A549 (cell line): ENCODE measurements at regions not wholly inside any gene's neighbourhood (a gene's known extent, or its start where the extent isn't known, plus 50 kb on each side); places are given as distances from the start of the nearest gene placed in this dataset.

ENCODE experiments used
- ATAC-seq, 2 experiments: fragments of 200-7000 bp in 1 of 2; fragments of >200 bp in 1 of 2; cut with Nextera tagmentation in 1 of 2; cut with Tn5 transposase in 1 of 2; 3 replicates each; pipeline versions ENCODE4 v1.8.0 to v1.9.1; 2018 to 2020; ENCODE audit warnings: mild to moderate bottlenecking in 1 of 2, moderate library complexity in 1 of 2
- CTCF ChIA-PET: fragments of 300-600 bp; sonication (Branson Sonifier 250); formaldehyde crosslinking; extraction: SDS; loops from one replicate; lab custom pipeline; 2021; ENCODE audit warnings: antibody characterized with exemption, inconsistent platforms; lab: Yijun Ruan, JAX
- POLR2A ChIA-PET: fragments of 350-600 bp; formaldehyde crosslinking; extraction: SDS; loops from one replicate; lab custom pipeline; 2021; ENCODE audit warnings: antibody characterized with exemption, inconsistent platforms; lab: Yijun Ruan, JAX
- DNase-seq, 2 experiments: peaks; one replicate each; pipeline versions ENCODE4 v3.0.0 to v3.0.0-alpha.2; 2011 to 2016; ENCODE audit warnings: low read depth in 1 of 2, low spot score in 1 of 2
- FAIRE-seq: peaks from 2 replicates; lab custom pipeline; 2011; peaks lifted over from hg19 to GRCh38; lab: Jason Lieb, UNC
- H3K27ac ChIP-seq, 2 experiments: fragments of >200 bp; sonication (Bioruptor Twin); formaldehyde crosslinking; 3 replicates each; pipeline ENCODE4 v1.5.1; 2016 to 2017
- H3K4me1 ChIP-seq: fragments of >200 bp; sonication (Bioruptor Twin); formaldehyde crosslinking; 3 replicates; pipeline ENCODE4 v1.6.1; 2016
- H3K4me2 ChIP-seq: fragments of >200 bp; sonication (Bioruptor Twin); formaldehyde crosslinking; 3 replicates; pipeline ENCODE4 v1.6.1; 2016
- H3K4me3 ChIP-seq: fragments of >200 bp; sonication (Bioruptor Twin); formaldehyde crosslinking; 3 replicates; pipeline ENCODE4 v1.5.1; 2016
- H3K9me3 ChIP-seq: fragments of >200 bp; sonication (Bioruptor Twin); formaldehyde crosslinking; 3 replicates; pipeline ENCODE4 v1.6.1; 2016
- BCL3 ChIP-seq: fragments of >200 bp; sonication (Bioruptor Twin); formaldehyde crosslinking; IDR thresholded peaks from 3 replicates; pipeline ENCODE4 v1.6.1; 2016
- CBX2 ChIP-seq: fragments of 200-600 bp; sonication (generic); IDR thresholded peaks from 2 replicates; pipeline ENCODE4 v1.6.1; 2016; ENCODE audit warnings: low read depth, mild to moderate bottlenecking, borderline replicate concordance
- CTCF ChIP-seq: fragments of >200 bp; sonication (Bioruptor Twin); formaldehyde crosslinking; IDR thresholded peaks from 3 replicates; pipeline ENCODE4 v1.5.1; 2016
- E2F6 ChIP-seq: IDR thresholded peaks from 2 replicates; pipeline ENCODE4 v1.6.1; 2012; ENCODE audit warnings: low read depth, borderline replicate concordance
- EHF ChIP-seq: fragments of 250-450 bp; sonication (Bioruptor Pico); IDR thresholded peaks from 2 replicates; pipeline ENCODE4 v1.5.0; 2020; ENCODE audit warnings: mild to moderate bottlenecking
- EP300 ChIP-seq, 2 experiments: fragments of >200 bp; sonication (Bioruptor Twin); formaldehyde crosslinking; IDR thresholded peaks; 2 replicates in 1 of 2; 3 replicates in 1 of 2; pipeline ENCODE4 v1.6.1; 2016 to 2017
- FOSB ChIP-seq: fragments of 250-450 bp; sonication (Bioruptor Pico); IDR thresholded peaks from 2 replicates; pipeline ENCODE4 v1.5.0; 2020; ENCODE audit warnings: mild to moderate bottlenecking, moderate library complexity
- FOSL2 ChIP-seq, 2 experiments: fragments of 450-650 bp in 1 of 2; fragments of >200 bp in 1 of 2; sonication (Bioruptor Twin) in 1 of 2; formaldehyde crosslinking; IDR thresholded peaks; 2 replicates each; pipeline versions ENCODE4 v1.5.0 to v1.6.1; 2016 to 2020; ENCODE audit warnings: mild to moderate bottlenecking in 1 of 2, moderate library complexity in 1 of 2
- FOXS1 ChIP-seq: fragments of 250-450 bp; sonication (Bioruptor Pico); IDR thresholded peaks from 2 replicates; pipeline ENCODE4 v1.5.0; 2020; ENCODE audit warnings: mild to moderate bottlenecking, moderate library complexity
- HDAC2 ChIP-seq: fragments of 200-600 bp; sonication (generic); IDR thresholded peaks from 2 replicates; pipeline ENCODE4 v1.6.1; 2016
- HES2 ChIP-seq: fragments of >200 bp; sonication (Bioruptor Twin); formaldehyde crosslinking; IDR thresholded peaks from 2 replicates; pipeline ENCODE4 v1.6.1; 2016
- HEYL ChIP-seq: fragments of 250-450 bp; sonication (Bioruptor Pico); IDR thresholded peaks from 2 replicates; pipeline ENCODE4 v1.8.0; 2021; ENCODE audit warnings: mild to moderate bottlenecking, moderate library complexity
- HMGXB4 ChIP-seq: fragments of 250-450 bp; sonication (Bioruptor Pico); IDR thresholded peaks from 2 replicates; pipeline ENCODE4 v1.5.0; 2021; ENCODE audit warnings: mild to moderate bottlenecking, moderate library complexity, borderline replicate concordance
- HOXA7 ChIP-seq: fragments of 250-450 bp; sonication (Bioruptor Pico); IDR thresholded peaks from 2 replicates; pipeline ENCODE4 v1.5.0; 2020; ENCODE audit warnings: mild to moderate bottlenecking, moderate library complexity
- HOXB5 ChIP-seq: fragments of 250-450 bp; sonication (Bioruptor Pico); IDR thresholded peaks from 2 replicates; pipeline ENCODE4 v1.5.0; 2020; ENCODE audit warnings: mild to moderate bottlenecking, moderate library complexity
- KDM1A ChIP-seq: fragments of 200-600 bp; sonication (generic); IDR thresholded peaks from 2 replicates; pipeline ENCODE4 v1.6.1; 2016; ENCODE audit warnings: low read depth, mild to moderate bottlenecking
- MAX ChIP-seq: IDR thresholded peaks from 2 replicates; pipeline ENCODE4 v1.6.1; 2012
- MAZ ChIP-seq: fragments of 150-350 bp; IDR thresholded peaks from 2 replicates; pipeline ENCODE4 v1.6.1; 2014; ENCODE audit warnings: antibody characterized with exemption, low read depth, low read length, borderline replicate concordance
- PBX3 ChIP-seq: IDR thresholded peaks from 2 replicates; pipeline ENCODE4 v1.6.1; 2012
- POLR2A ChIP-seq: IDR thresholded peaks from 2 replicates; pipeline ENCODE4 v1.6.1; 2012; ENCODE audit warnings: mild to moderate bottlenecking, low read length
- POLR2AphosphoS2 ChIP-seq: conservative IDR thresholded peaks from 2 replicates; pipeline ENCODE4 v1.6.1; 2012; ENCODE audit warnings: low read length, improper control_type of control experiment, inconsistent platforms
- RAD21 ChIP-seq, 2 experiments: fragments of >200 bp in 1 of 2; sonication (Bioruptor Twin) in 1 of 2; formaldehyde crosslinking in 1 of 2; IDR thresholded peaks in 1 of 2; conservative IDR thresholded peaks in 1 of 2; 2 replicates in 1 of 2; 3 replicates in 1 of 2; pipeline ENCODE4 v1.6.1; 2012 to 2018; ENCODE audit warnings: inconsistent platforms in 1 of 2
- RNF2 ChIP-seq: fragments of 200-600 bp; sonication (generic); IDR thresholded peaks from 2 replicates; pipeline ENCODE4 v1.6.1; 2016; ENCODE audit warnings: low read depth, mild to moderate bottlenecking, antibody characterized with exemption, moderate library complexity, borderline replicate concordance
- SMC3 ChIP-seq: fragments of >200 bp; sonication (Bioruptor Twin); formaldehyde crosslinking; IDR thresholded peaks from 3 replicates; pipeline ENCODE4 v1.6.1; 2018; ENCODE audit warnings: inconsistent platforms
- SREBF2 ChIP-seq: fragments of 450-650 bp; IDR thresholded peaks from 2 replicates; pipeline ENCODE4 v1.6.1; 2014; ENCODE audit warnings: mild to moderate bottlenecking, moderate library complexity
- USF2 ChIP-seq: fragments of 450-650 bp; IDR thresholded peaks from 2 replicates; pipeline ENCODE4 v1.6.1; 2014; ENCODE audit warnings: antibody characterized with exemption
- ZSCAN20 ChIP-seq: fragments of 250-450 bp; sonication (Bioruptor Pico); IDR thresholded peaks from 2 replicates; pipeline ENCODE4 v1.8.0; 2022; ENCODE audit warnings: mild to moderate bottlenecking, moderate library complexity
- WGBS: methylation state at CpG from one replicate; pipeline ENCODE4 v1.1.6; 2017; ENCODE audit errors: missing lambda C conversion rate; 5-methylcytosine and 5-hydroxymethylcytosine counted together

- Histone ChIP-seq H3K4me1 (peaks cover 73% of the 10 kb centered on the region), H3K27ac (peak overlapping the region; percentile 93 to 96), H3K4me3 (no peak overlapping the region), H3K4me2 (peak overlapping the region; percentile 70), H3K9me3 (no peaks in the 10 kb centered on the region)
- DNase-seq = peak in 1 of 2 experiments; percentile 84
- ChIA-PET POLR2A (interaction anchor here (4.6 kb wide), 1 partner anchor 352 kb away, joined by 66 read pairs; the partner anchor contains the start of gene IRF2BP2), CTCF (interaction anchor here (0.6 to 2.1 kb wide), 7 partner anchors 10 to 463 kb away, joined by 3 to 13 read pairs (median 3); no protein-coding TSS in a partner anchor)
- 38% methylated on average over 15 of the region's 15 CpGs for WGBS
- FAIRE-seq = no peak
- no peak for TF ChIP-seq POLR2A
- TF ChIP-seq HOXA7 (CRISPR knock-in tag) = 0 out of 2 replicates have a peak, but pooled peaks have one; percentile 34
- peak; percentile 58 for TF ChIP-seq SMC3
- TF ChIP-seq POLR2AphosphoS2 = no peak
- no peak for TF ChIP-seq RNF2
- TF ChIP-seq HOXB5 (CRISPR knock-in tag) = no peak
- TF ChIP-seq HMGXB4 (CRISPR knock-in tag) = no peak
- no peak for TF ChIP-seq HDAC2
- TF ChIP-seq MAZ = no peak
- no peak for TF ChIP-seq FOSL2 (IDR thresholded peaks at IDR 0.05)
- TF ChIP-seq FOSL2 (CRISPR knock-in tag; IDR thresholded peaks at IDR 0.05) = no peak
- no peak for TF ChIP-seq HES2
- TF ChIP-seq RAD21 (conservative IDR thresholded peaks at IDR 0.05 in 1 of 2, IDR thresholded peaks at IDR 0.05 in 1 of 2) = peak; percentile 70 to 74
- TF ChIP-seq EP300 (IDR thresholded peaks at IDR 0.05) = no peak
- TF ChIP-seq KDM1A = no peak
- TF ChIP-seq MAX = no peak; the same call in 1 of the 2 replicates
- TF ChIP-seq SREBF2 = no peak
- no peak for TF ChIP-seq PBX3
- no peak; the same call in 1 of the 2 replicates for TF ChIP-seq HEYL (CRISPR knock-in tag)
- TF ChIP-seq E2F6 = peak; percentile 1; the same call in 1 of the 2 replicates
- no peak for TF ChIP-seq BCL3
- TF ChIP-seq CBX2 = no peak
- peak; percentile 67 for TF ChIP-seq CTCF
- no peak for TF ChIP-seq FOXS1 (CRISPR knock-in tag)
- no peak; the same call in 1 of the 2 replicates for TF ChIP-seq EHF (CRISPR knock-in tag)
- TF ChIP-seq FOSB = peak; percentile 62; the same call in 1 of the 2 replicates
- TF ChIP-seq USF2 = no peak
- 0 out of 2 replicates have a peak, but pooled peaks have one; percentile 28 for TF ChIP-seq ZSCAN20
- peak; percentile 6 to 11; a peak in 3 of 6 replicates for ATAC-seq
Measured at GRCh38 chr1:234963904-234964702, 164.5 kb downstream of the TOMM20 start.
